ENCODE measurements at regions not wholly inside any gene's neighbourhood (a gene's known extent, or its start where the extent isn't known, plus 50 kb on each side); places are given as distances from the start of the nearest gene placed in this dataset.

- no peak for DNase-seq
These were observed 50.5 kb upstream of the ITPRID2 start for GRCh38 chr2:181841079-181841478.

All from bone marrow (tissue), 2 donors.